ENCODE measurements at regions not wholly inside any gene's neighbourhood (a gene's known extent, or its start where the extent isn't known, plus 50 kb on each side); places are given as distances from the start of the nearest gene placed in this dataset.
"Not testable (repeated sequence)": the region's sequence is repeated elsewhere in the genome, so short reads cannot be mapped to it uniquely, and the experiment has no call there.

- no peak for DNase-seq
Observed at GRCh38 chr18:60894254-60894945, 438.8 kb upstream of the CDH20 start.

GRCh38 chr18:60895181-60895580 lies 438.0 kb upstream of the CDH20 start:
- no peak for DNase-seq

GRCh38 chr18:60898111-60898510 lies 435.1 kb upstream of the CDH20 start:
- DNase-seq, result no peak

GRCh38 chr18:60905699-60906098 lies 427.5 kb upstream of the CDH20 start:
- DNase-seq, result no peak

- no peak for DNase-seq
Observed at GRCh38 chr18:60910534-60910933, 422.7 kb upstream of the CDH20 start.

GRCh38 chr18:60911504-60911903 lies 421.7 kb upstream of the CDH20 start:
- DNase-seq, result no peak

- no peak for DNase-seq
Observed at GRCh38 chr18:60915160-60915559, 418.1 kb upstream of the CDH20 start.

GRCh38 chr18:60918862-60919261 lies 414.4 kb upstream of the CDH20 start:
- DNase-seq, result not testable (repeated sequence)

- no peak for DNase-seq
Observed at GRCh38 chr18:60925892-60926291, 407.3 kb upstream of the CDH20 start.

- no peak for DNase-seq
Observed at GRCh38 chr18:60929966-60930365, 403.3 kb upstream of the CDH20 start.

- no peak for DNase-seq
Observed at GRCh38 chr18:60935041-60935910, 398.0 kb upstream of the CDH20 start.

- DNase-seq, result no peak
Observed at GRCh38 chr18:60936101-60936500, 397.1 kb upstream of the CDH20 start.

GRCh38 chr18:60943297-60943696 lies 389.9 kb upstream of the CDH20 start:
- DNase-seq, result no peak

- no peak for DNase-seq
Observed at GRCh38 chr18:60950634-60951033, 382.6 kb upstream of the CDH20 start.

- DNase-seq, result no peak
Observed at GRCh38 chr18:60951091-60951490, 382.1 kb upstream of the CDH20 start.

GRCh38 chr18:60962625-60963024 lies 370.6 kb upstream of the CDH20 start:
- DNase-seq, result no peak

- no peak for DNase-seq
Observed at GRCh38 chr18:60965856-60966255, 367.4 kb upstream of the CDH20 start.

GRCh38 chr18:60966876-60967275 lies 366.4 kb upstream of the CDH20 start:
- no peak for DNase-seq

- DNase-seq, result no peak
Observed at GRCh38 chr18:60975420-60975819, 357.8 kb upstream of the CDH20 start.

- no peak for DNase-seq
Observed at GRCh38 chr18:60976976-60977375, 356.3 kb upstream of the CDH20 start.

GRCh38 chr18:60978338-60978737 lies 354.9 kb upstream of the CDH20 start:
- no peak for DNase-seq

GRCh38 chr18:60980422-60981005 lies 352.7 kb upstream of the CDH20 start:
- DNase-seq, result no peak

- DNase-seq, result no peak
Observed at GRCh38 chr18:60981682-60982328, 351.4 kb upstream of the CDH20 start.

- no peak for DNase-seq
Observed at GRCh38 chr18:60982329-60982695, 350.9 kb upstream of the CDH20 start.

All from bone marrow (tissue), 2 donors.